H1 (cell line): ENCODE measurements at regions not wholly inside any gene's neighbourhood (a gene's known extent, or its start where the extent isn't known, plus 50 kb on each side); places are given as distances from the start of the nearest gene placed in this dataset.

Experiments
- CTCF ChIP-seq, 3 experiments: IDR thresholded peaks; 1 replicate in 2 of 3; 2 replicates in 1 of 3; pipeline versions ENCODE4 v1.5.1 to v1.6.1; 2011; ENCODE audit warnings: low read length in 3 of 3, mild to moderate bottlenecking in 3 of 3, inconsistent platforms in 2 of 3, low read depth in 1 of 3, moderate library complexity in 1 of 3; ENCODE audit not compliant: insufficient read depth in 1 of 3; ENCODE audit errors: control extremely low read depth in 1 of 3
- EZH2 ChIP-seq: fragments of 200-600 bp; sonication (generic); IDR thresholded peaks from 2 replicates; pipeline ENCODE4 v1.7.1; 2012; ENCODE audit warnings: low read depth, mild to moderate bottlenecking, moderate library complexity, low read length, inconsistent platforms; ENCODE audit not compliant: severe bottlenecking
- GABPA ChIP-seq: IDR thresholded peaks from 2 replicates; pipeline ENCODE4 v1.6.1; 2011; ENCODE audit warnings: mild to moderate bottlenecking, low read length, moderate library complexity, borderline replicate concordance; ENCODE audit not compliant: insufficient read depth
- MAX ChIP-seq: IDR thresholded peaks from 2 replicates; pipeline ENCODE4 v1.6.1; 2012; ENCODE audit warnings: inconsistent platforms
- POLR2A ChIP-seq, 2 experiments: IDR thresholded peaks; 1 replicate in 1 of 2; 2 replicates in 1 of 2; pipeline ENCODE4 v1.6.1; 2011; ENCODE audit warnings: low read depth in 2 of 2, low read length in 2 of 2, mild to moderate bottlenecking in 2 of 2; ENCODE audit errors: control extremely low read depth in 1 of 2
- RFX5 ChIP-seq: IDR thresholded peaks from 2 replicates; pipeline ENCODE4 v1.6.1; 2011; ENCODE audit warnings: low read depth, low read length, improper control_type of control experiment, borderline replicate concordance
- SIRT6 ChIP-seq: IDR thresholded peaks from one replicate; pipeline ENCODE4 v1.7.1; 2012; ENCODE audit warnings: low read length, inconsistent platforms
- USF2 ChIP-seq: IDR thresholded peaks from 2 replicates; pipeline ENCODE4 v1.6.1; 2011; ENCODE audit warnings: low read length, improper control_type of control experiment

GRCh38 chr11:28777126-28777525 is 668.9 kb downstream of the METTL15 start:
- TF ChIP-seq GABPA (no peak), MAX (no peak), RFX5 (no peak), CTCF (IDR thresholded peaks at IDR 0.05; ENCODE audit: control extremely low read depth in 1 of 3, insufficient read depth in 1 of 3, low read depth in 1 of 3, low read length in 3 of 3) (no peak), SIRT6 (no peak), EZH2 (no peak), USF2 (no peak), POLR2A (IDR thresholded peaks at IDR 0.05; ENCODE audit: control extremely low read depth in 1 of 2, low read depth in 2 of 2, low read length in 2 of 2) (no peak)
